ENCODE measurements at regions not wholly inside any gene's neighbourhood (a gene's known extent, or its start where the extent isn't known, plus 50 kb on each side); places are given as distances from the start of the nearest gene placed in this dataset.
"Not testable (repeated sequence)": the region's sequence is repeated elsewhere in the genome, so short reads cannot be mapped to it uniquely, and the experiment has no call there.

DNA sequence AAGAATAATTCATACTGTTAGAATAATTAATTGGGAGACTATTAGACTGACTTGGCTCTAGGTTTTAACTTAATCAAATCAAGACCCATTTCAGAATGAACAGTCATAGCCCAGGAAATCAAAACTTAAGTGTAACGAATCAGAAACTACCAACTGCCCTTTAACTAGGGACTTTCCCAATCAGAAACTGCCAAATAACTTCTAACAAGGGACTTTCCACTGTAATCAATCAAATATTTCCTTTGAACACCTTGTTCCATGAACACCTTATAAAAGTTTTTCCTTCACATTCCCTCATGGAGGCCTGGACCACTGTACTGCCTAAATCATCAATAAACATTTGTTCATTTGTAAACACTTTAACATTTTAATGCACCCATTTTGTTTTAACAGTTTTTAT is 1054.7 kb upstream of the TMPRSS15 start:
- no peak for DNase-seq
- Mint-ChIP-seq H3K36me3 (no peaks in the 10 kb centered on the region), H3K4me3 (no peak overlapping the region), H3K9me3 (peaks cover 4 to 27% (median 14%) of the 10 kb centered on the region in 6 donors), H3K4me1 (no peaks in the 10 kb centered on the region), H3K27ac (no peak overlapping the region), H3K27me3 (ENCODE audit: low read depth in 3 of 3) (peaks cover 0 to 1% (median 1%) of the 10 kb centered on the region in 3 donors)

DNA sequence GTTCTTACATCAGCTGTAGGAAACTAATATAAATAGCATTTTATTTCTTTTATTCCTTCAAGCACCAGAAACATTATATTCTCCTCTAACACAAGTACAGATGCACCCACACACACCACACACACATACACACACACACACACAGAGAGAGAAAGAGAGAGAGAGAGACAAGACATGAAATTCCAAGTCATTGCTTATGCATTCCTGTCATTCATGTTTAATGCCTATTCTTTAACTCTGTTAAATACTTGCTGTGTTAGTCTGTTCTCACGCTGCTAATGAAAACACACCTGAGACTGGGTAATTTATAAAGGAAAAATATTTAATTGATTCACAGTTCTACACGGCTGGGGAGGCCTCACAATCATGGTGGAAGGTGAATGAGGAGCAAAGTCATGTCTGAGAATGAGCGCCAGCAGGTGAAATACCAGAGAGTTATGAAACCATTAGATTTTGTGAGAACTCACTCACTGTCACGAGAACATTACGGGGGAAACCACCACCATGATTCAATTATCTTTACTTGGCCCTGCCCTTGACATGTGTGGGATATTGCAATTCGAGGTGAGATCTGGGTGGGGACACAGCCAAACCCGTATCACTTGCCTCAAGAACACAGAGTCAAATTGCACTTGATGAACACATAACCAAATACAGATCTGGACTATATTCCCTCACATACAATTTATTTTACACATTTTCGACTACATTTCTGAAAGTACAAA is 1058.1 kb upstream of the TMPRSS15 start:
- Mint-ChIP-seq H3K9me3 (peaks cover 2 to 21% (median 8%) of the 10 kb centered on the region in 6 donors), H3K27ac (no peak overlapping the region), H3K27me3 (ENCODE audit: low read depth in 3 of 3) (no peaks in the 10 kb centered on the region), H3K4me3 (no peak overlapping the region), H3K36me3 (no peaks in the 10 kb centered on the region), H3K4me1 (no peaks in the 10 kb centered on the region)
- DNase-seq: no peak

DNA sequence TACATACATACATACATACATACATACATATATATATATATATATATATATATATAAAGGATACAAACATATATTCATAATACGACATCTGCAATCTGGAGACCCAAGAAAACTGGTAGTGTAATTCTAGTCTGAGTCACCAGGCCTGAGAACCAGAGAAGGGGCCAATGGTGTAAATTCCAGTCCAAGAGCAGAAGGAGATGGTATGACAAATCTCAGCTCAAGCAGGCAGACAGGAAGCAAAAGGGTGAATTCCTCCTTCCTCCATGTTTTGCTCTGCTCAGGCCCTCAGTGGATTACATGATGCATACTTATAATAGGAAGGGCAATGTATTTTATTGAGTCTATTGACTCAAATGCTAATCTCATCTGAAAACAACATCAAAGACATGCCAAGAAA is 1060.4 kb upstream of the TMPRSS15 start:
- peaks cover 0 to 4% (median 0%) of the 10 kb centered on the region in 3 donors for H3K27me3 Mint-ChIP-seq (ENCODE audit: low read depth in 3 of 3)
- DNase-seq: no peak
- no peaks in the 10 kb centered on the region for H3K4me1 Mint-ChIP-seq
- H3K4me3 Mint-ChIP-seq: no peak overlapping the region
- H3K27ac Mint-ChIP-seq: no peak overlapping the region
- no peaks in the 10 kb centered on the region for H3K36me3 Mint-ChIP-seq
- peaks cover 3 to 18% (median 6%) of the 10 kb centered on the region in 6 donors for H3K9me3 Mint-ChIP-seq

DNA sequence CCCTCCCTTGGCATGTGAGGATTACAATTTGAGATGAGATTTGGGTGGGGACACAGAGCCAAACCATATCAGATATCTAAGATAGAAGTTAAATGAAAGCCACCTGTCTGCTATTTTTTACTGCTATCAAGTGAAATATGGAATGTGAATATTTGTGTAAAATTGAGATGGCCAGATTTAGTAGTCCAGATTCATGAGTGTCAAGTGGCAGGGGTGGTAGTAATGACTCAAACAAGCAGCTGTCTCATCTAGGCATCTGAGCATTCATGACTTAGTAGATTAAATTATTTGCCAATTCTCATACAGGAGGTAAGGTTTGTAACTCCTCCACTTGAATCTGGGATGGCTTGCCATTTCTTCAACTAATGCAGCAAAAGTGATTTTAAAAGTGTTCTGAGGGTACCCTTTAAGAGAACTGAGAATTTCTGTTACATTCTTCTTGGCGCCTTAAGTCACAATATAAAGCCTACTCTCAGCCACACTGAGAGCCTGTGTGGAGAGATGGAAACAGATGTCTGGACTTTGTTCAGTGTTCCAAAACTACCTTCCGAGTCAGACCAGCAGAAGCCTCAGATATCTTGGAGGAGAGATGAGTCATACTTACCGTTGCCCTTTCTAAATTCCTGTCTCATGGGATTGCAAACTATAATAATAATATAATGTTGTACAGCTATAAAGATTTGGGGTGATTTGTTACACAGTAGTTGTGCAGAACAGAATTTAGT is 1065.6 kb upstream of the TMPRSS15 start:
- peaks cover under 1 to 24% (median 4%) of the 10 kb centered on the region in 6 donors for H3K9me3 Mint-ChIP-seq
- H3K4me3 Mint-ChIP-seq: no peak overlapping the region
- no peak overlapping the region for H3K27ac Mint-ChIP-seq
- H3K36me3 Mint-ChIP-seq: no peaks in the 10 kb centered on the region
- no peak for DNase-seq
- no peaks in the 10 kb centered on the region for H3K4me1 Mint-ChIP-seq
- peaks cover 0 to 4% (median 0%) of the 10 kb centered on the region in 3 donors for H3K27me3 Mint-ChIP-seq (ENCODE audit: low read depth in 3 of 3)

DNA sequence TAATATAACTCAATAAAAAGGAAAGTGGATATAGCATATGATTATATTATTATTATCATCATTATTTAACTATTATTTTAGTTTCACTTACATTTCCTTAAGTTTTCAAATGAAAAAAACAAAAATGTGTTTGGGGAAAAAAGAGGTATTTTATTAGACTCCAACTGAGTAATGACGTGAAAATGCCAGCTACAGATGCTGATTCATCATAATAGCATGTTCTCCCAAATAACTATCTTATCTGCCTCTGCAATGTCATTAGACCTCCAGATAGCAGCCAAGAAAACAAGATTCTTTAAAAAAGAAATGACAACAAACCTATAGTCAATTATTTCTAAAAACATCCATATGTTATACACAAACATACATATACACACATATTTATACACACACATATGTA is 1071.9 kb upstream of the TMPRSS15 start:
- no peak overlapping the region for H3K27ac Mint-ChIP-seq
- H3K4me3 Mint-ChIP-seq: no peak overlapping the region
- no peaks in the 10 kb centered on the region for H3K4me1 Mint-ChIP-seq
- peaks cover 9 to 33% (median 17%) of the 10 kb centered on the region in 6 donors for H3K9me3 Mint-ChIP-seq
- H3K27me3 Mint-ChIP-seq (ENCODE audit: low read depth in 3 of 3): no peaks in the 10 kb centered on the region
- H3K36me3 Mint-ChIP-seq: no peaks in the 10 kb centered on the region
- DNase-seq: no peak

DNA sequence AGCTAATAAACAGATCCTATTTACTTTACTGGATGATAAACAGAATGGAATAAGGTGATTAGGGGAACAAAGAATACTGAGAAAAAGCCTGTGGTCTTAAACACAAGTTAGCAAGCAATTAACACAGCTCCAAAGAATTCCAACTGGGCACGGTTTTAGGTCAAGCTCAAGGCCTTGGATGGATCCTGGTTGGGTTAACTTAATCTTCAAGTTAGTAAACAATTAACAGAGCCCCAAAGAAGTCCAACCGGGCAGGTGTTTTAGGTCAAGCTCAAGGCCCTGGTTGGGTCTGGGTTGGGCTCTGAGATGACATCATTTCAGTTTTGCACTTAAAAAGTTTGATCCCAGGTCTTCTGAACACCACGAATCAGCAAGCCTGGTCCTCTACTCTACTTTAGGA is 1086.3 kb upstream of the TMPRSS15 start:
- no peaks in the 10 kb centered on the region for H3K36me3 Mint-ChIP-seq
- H3K27me3 Mint-ChIP-seq (ENCODE audit: low read depth in 3 of 3): peaks cover 0 to 2% (median 0%) of the 10 kb centered on the region in 3 donors
- H3K4me1 Mint-ChIP-seq: peaks cover 11% of the 10 kb centered on the region in 2 donors
- no peak overlapping the region for H3K4me3 Mint-ChIP-seq
- no peak for DNase-seq
- no peak overlapping the region for H3K27ac Mint-ChIP-seq
- H3K9me3 Mint-ChIP-seq: peaks cover 0 to 4% (median 1%) of the 10 kb centered on the region in 6 donors

DNA sequence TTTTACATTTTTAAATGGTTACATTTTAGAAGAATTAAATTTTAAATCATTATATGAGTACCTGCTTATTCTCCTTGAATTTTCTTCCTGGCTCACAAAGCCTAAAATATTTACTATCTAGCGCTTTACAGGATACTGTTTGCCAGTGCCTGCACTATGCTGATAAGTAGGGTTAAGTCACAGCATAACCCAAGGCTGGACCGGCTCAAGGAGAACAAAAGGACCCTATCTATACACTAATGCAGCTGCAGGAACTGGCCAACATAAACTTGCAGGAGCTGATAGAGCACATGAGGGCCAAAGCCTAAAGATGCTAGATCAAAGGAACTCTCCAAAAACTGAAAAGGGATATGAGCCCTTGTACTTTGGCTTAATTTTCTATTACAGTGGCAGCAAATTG is 1086.9 kb upstream of the TMPRSS15 start:
- H3K9me3 Mint-ChIP-seq: peaks cover 0 to 4% (median 1%) of the 10 kb centered on the region in 6 donors
- no peaks in the 10 kb centered on the region for H3K36me3 Mint-ChIP-seq
- H3K4me3 Mint-ChIP-seq: no peak overlapping the region
- no peak for DNase-seq
- peaks cover 0 to 2% (median 0%) of the 10 kb centered on the region in 3 donors for H3K27me3 Mint-ChIP-seq (ENCODE audit: low read depth in 3 of 3)
- H3K4me1 Mint-ChIP-seq: peaks cover 12% of the 10 kb centered on the region in 2 donors
- no peak overlapping the region for H3K27ac Mint-ChIP-seq

DNA sequence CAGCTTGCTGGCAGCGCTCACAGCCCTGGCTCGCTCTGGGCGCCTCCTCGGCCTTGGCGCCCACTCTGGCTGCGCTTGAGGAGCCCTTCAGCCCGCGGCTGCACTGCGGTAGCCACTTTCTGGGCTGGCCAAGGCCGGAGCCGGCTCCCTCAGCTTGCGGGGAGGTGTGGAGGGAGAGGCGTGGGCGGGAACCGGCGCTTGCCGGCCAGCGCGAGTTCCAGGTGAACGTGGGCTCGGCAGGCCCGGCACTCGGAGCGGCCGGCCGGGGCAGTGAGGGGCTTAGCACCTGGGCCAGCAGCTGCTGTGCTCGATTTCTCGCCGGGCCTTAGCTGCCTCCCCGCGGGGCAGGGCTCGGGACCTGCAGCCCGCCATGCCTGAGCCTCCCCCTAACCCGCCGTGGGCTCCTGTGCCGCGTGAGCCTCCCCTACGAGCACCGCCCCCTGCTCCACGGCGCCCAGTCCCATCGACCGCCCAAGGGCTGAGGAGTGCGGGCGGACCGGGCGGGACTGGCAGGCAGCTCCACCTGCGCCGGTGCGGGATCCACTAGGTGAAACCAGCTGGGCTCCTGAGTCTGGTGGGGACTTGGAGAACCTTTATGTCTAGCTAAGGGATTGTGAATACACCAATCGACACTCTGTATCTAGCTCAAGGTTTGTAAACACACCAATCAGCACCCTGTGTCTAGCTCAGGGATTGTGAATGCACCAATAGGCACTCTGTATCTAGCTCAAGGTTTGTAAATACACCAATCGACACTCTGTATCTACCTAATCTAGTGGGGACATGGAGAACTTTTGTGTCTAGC is 1090.1 kb upstream of the TMPRSS15 start:
- Mint-ChIP-seq H3K4me3 (peak overlapping the region in 4 of 5 donors; percentile 81 to 86 (median 83)), H3K4me1 (peaks cover 12% of the 10 kb centered on the region in 2 donors)
- DNase-seq; H3K27me3 Mint-ChIP-seq (ENCODE audit: low read depth in 3 of 3); H3K9me3 Mint-ChIP-seq; H3K27ac Mint-ChIP-seq; H3K36me3 Mint-ChIP-seq: not testable (repeated sequence)

DNA sequence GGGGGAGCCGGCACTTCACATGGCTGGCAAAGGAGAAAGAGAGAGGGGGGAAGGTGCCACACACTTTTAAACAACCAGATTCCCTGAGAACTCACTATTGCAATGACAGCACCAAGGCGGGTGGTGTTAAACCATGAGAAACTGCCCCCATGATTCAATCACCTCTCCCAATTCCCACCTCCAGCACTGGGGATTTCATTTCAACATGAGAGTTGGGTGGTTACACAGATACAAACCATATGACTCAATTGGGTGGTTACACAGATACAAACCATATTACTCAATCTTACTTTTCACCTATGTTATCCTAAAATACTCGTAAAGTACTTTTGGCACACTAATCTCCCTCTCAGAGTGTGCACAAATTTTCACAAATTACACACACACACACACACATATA is 1097.5 kb upstream of the TMPRSS15 start:
- H3K9me3 Mint-ChIP-seq: peaks cover 0 to 10% (median 6%) of the 10 kb centered on the region in 6 donors
- no peaks in the 10 kb centered on the region for H3K4me1 Mint-ChIP-seq
- peaks cover 0 to 3% (median 2%) of the 10 kb centered on the region in 3 donors for H3K27me3 Mint-ChIP-seq (ENCODE audit: low read depth in 3 of 3)
- DNase-seq: no peak
- H3K36me3 Mint-ChIP-seq: no peaks in the 10 kb centered on the region
- H3K27ac Mint-ChIP-seq: no peak overlapping the region
- H3K4me3 Mint-ChIP-seq: no peak overlapping the region

DNA sequence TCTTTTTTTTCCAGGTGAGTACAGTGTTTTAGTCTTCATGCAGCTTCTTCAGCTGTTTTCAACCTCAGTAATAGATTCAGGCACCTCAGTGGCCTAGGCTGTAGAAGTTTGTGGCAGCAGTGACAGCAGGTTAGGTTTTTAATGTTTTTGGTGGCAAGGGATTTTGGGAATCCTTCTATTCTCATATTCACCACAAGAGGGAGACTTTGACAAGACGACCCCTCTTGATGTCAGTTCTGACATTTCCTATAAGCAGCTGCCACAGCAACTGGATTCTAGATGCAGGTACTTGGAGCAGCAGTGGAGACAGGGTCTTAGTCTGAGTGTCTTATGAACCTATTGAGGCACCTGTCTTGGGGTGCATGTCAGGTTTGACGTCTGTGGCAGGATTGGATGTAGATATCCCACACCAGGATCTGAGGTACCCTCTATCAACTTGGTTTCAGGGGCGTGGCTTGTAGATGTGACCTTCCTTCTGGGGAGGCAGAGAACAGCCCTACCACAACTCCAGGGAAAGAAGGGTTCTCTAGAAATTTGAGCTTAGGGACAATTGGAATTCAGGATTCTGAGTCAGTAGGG is 1104.2 kb upstream of the TMPRSS15 start:
- Mint-ChIP-seq H3K4me1 (peaks cover 33 to 38% of the 10 kb centered on the region in 2 donors), H3K27ac (peak overlapping the region in 1 of 6 donors; percentile 67), H3K4me3 (peak overlapping the region in 2 of 5 donors; percentile 19 to 35), H3K36me3 (no peaks in the 10 kb centered on the region), H3K9me3 (peaks cover 0 to 26% (median 11%) of the 10 kb centered on the region in 6 donors), H3K27me3 (ENCODE audit: low read depth in 3 of 3) (peaks cover 0 to 9% (median 2%) of the 10 kb centered on the region in 3 donors)
- DNase-seq: no peak

DNA sequence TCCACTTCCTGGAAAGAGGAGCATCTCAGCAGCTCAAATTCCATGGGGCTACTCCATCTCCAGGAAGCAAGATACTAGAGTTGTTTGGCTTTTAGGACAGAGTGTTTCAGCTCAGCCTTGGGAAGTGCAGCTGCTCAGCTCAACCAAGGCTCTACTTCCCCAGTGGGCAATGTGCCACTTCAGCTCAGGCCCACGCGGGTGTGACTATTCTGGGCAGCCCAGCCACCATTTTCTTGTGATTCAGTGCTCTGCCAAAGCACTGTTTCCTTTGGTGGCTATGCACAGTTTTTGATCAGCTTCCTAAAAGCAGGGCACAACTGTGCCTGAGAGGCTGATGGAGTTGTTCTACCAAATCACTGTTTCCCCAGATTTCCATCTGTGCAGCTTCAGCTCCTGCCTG is 1104.9 kb upstream of the TMPRSS15 start:
- Mint-ChIP-seq H3K9me3 (peaks cover 0 to 26% (median 10%) of the 10 kb centered on the region in 6 donors), H3K27ac (no peak overlapping the region), H3K4me3 (peak overlapping the region in 3 of 5 donors; percentile 27 to 58 (median 39)), H3K4me1 (peaks cover 38% of the 10 kb centered on the region in 2 donors), H3K36me3 (no peaks in the 10 kb centered on the region), H3K27me3 (ENCODE audit: low read depth in 3 of 3) (peaks cover 0 to 9% (median 2%) of the 10 kb centered on the region in 3 donors)
- DNase-seq: no peak

DNA sequence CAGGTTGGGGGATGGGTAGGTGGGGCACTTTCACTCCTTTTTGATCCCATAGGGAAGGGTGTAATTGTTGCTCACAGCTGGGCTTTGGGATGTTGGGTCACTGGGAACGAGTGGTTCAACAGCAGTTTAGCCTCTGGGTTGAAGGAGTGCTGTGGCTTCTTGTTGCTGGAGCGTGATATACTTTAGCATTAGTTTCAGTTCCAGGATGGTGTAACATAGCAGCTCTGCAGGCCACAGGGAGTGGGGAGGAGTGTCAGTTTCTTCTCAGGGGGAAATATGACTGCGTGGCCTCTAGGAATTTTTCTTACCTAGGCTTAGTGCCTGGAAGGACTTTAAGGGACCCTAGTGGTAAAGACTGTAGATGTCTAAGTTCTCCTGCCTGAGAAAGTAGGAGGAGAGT is 1105.3 kb upstream of the TMPRSS15 start:
- no peak for DNase-seq
- peaks cover 0 to 9% (median 2%) of the 10 kb centered on the region in 3 donors for H3K27me3 Mint-ChIP-seq (ENCODE audit: low read depth in 3 of 3)
- H3K4me3 Mint-ChIP-seq: peak overlapping the region; percentile 27 to 58 (median 39)
- peak overlapping the region in 2 of 6 donors; percentile 8 to 28 for H3K27ac Mint-ChIP-seq
- no peaks in the 10 kb centered on the region for H3K36me3 Mint-ChIP-seq
- peaks cover 38 to 42% of the 10 kb centered on the region in 2 donors for H3K4me1 Mint-ChIP-seq
- H3K9me3 Mint-ChIP-seq: peaks cover 0 to 28% (median 10%) of the 10 kb centered on the region in 6 donors

DNA sequence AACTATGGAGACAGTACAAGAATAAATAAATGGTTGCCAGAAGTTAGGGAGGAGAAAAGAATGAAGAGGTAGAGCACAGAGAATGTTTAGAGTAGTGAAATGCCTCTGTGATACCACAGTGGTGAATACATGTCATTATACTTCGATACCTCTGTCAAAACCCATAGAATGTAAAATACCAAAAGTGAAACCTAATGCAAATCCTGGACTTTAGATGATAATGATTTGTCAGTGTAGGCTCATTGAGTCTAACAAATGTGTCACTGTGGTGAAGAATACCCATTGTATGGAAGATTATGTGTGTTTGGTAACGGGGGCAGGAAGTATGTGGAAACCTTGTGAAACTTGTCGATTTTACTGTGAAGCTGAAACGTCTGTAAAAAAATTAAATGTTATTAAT is 1106.5 kb upstream of the TMPRSS15 start:
- Mint-ChIP-seq H3K27me3 (ENCODE audit: low read depth in 3 of 3) (peaks cover 0 to 11% (median 2%) of the 10 kb centered on the region in 3 donors), H3K36me3 (no peaks in the 10 kb centered on the region), H3K4me3 (peak overlapping the region; percentile 53 to 78 (median 63)), H3K27ac (peak overlapping the region; percentile 34 to 73 (median 53)), H3K9me3 (peaks cover 0 to 31% (median 7%) of the 10 kb centered on the region in 6 donors), H3K4me1 (peaks cover 38 to 42% of the 10 kb centered on the region in 2 donors)
- peak; percentile 31 to 48 (median 34) for DNase-seq
